SK-N-DZ (cell line): ENCODE measurements at regions not wholly inside any gene's neighbourhood (a gene's known extent, or its start where the extent isn't known, plus 50 kb on each side); places are given as distances from the start of the nearest gene placed in this dataset.

Source experiments
- DNase-seq: peaks from one replicate; pipeline ENCODE4 v3.0.0-alpha.2; 2015; ENCODE audit warnings: low spot score

GRCh38 chr20:10954137-10954840 is 280.5 kb upstream of the JAG1 start:
- DNase-seq = no peak

- DNase-seq = no peak
Measured at GRCh38 chr20:10954908-10955580, 281.2 kb upstream of the JAG1 start.

- no peak for DNase-seq
Measured at GRCh38 chr20:10958279-10958678, 284.5 kb upstream of the JAG1 start.

- no peak for DNase-seq
Measured at GRCh38 chr20:10960416-10960815, 286.6 kb upstream of the JAG1 start.

GRCh38 chr20:10961651-10962288 is 288.0 kb upstream of the JAG1 start:
- no peak for DNase-seq

- no peak for DNase-seq
Measured at GRCh38 chr20:10962937-10963336, 289.1 kb upstream of the JAG1 start.

GRCh38 chr20:10963717-10964266 is 290.0 kb upstream of the JAG1 start:
- no peak for DNase-seq

GRCh38 chr20:10965936-10966470 is 292.2 kb upstream of the JAG1 start:
- DNase-seq = no peak

GRCh38 chr20:10970109-10970508 is 296.3 kb upstream of the JAG1 start:
- DNase-seq = no peak

GRCh38 chr20:10971096-10971495 is 297.3 kb upstream of the JAG1 start:
- DNase-seq = no peak

- no peak for DNase-seq
Measured at GRCh38 chr20:10972219-10972860, 298.5 kb upstream of the JAG1 start.

GRCh38 chr20:10976051-10976450 is 302.3 kb upstream of the JAG1 start:
- DNase-seq = no peak

- no peak for DNase-seq
Measured at GRCh38 chr20:10978019-10978702, 304.4 kb upstream of the JAG1 start.

- no peak for DNase-seq
Measured at GRCh38 chr20:10978713-10979112, 304.9 kb upstream of the JAG1 start.

GRCh38 chr20:10982692-10983091 is 308.9 kb upstream of the JAG1 start:
- DNase-seq = no peak

GRCh38 chr20:10984294-10984693 is 310.5 kb upstream of the JAG1 start:
- no peak for DNase-seq

- DNase-seq = no peak
Measured at GRCh38 chr20:10984913-10985312, 311.1 kb upstream of the JAG1 start.

- no peak for DNase-seq
Measured at GRCh38 chr20:10985536-10985935, 311.7 kb upstream of the JAG1 start.

GRCh38 chr20:10986586-10986985 is 312.8 kb upstream of the JAG1 start:
- no peak for DNase-seq

GRCh38 chr20:10987651-10988383 is 314.0 kb upstream of the JAG1 start:
- DNase-seq = no peak
